Vagina (tissue), 2 donors: ENCODE measurements at regions not wholly inside any gene's neighbourhood (a gene's known extent, or its start where the extent isn't known, plus 50 kb on each side); places are given as distances from the start of the nearest gene placed in this dataset.

ENCODE experiments used
- POLR2A ChIP-seq, 2 donors: fragments of 450-650 bp; IDR thresholded peaks; one replicate each; pipeline ENCODE4 v1.6.1; 2017; ENCODE audit warnings: antibody characterized with exemption in 2 of 2, mild to moderate bottlenecking in 2 of 2, moderate library complexity in 2 of 2
- POLR2AphosphoS5 ChIP-seq, 2 donors: sonication (generic); formaldehyde crosslinking; IDR thresholded peaks; one replicate each; pipeline ENCODE4 v1.9.0; 2017; ENCODE audit warnings: antibody characterized with exemption in 2 of 2, mild to moderate bottlenecking in 2 of 2, low read depth in 1 of 2; ENCODE audit not compliant: insufficient read depth in 1 of 2
- TF ChIP-seq, protein P1 (sequence below), 3 experiments: fragments of 450-650 bp in 2 of 3; fragments of 200-600 bp in 1 of 3; sonication (generic) in 1 of 3; IDR thresholded peaks; one replicate each; pipeline ENCODE4 v1.5.1; 2017 to 2019; ENCODE audit warnings: antibody characterized with exemption in 3 of 3, mild to moderate bottlenecking in 2 of 3, moderate library complexity in 2 of 3

DNA sequence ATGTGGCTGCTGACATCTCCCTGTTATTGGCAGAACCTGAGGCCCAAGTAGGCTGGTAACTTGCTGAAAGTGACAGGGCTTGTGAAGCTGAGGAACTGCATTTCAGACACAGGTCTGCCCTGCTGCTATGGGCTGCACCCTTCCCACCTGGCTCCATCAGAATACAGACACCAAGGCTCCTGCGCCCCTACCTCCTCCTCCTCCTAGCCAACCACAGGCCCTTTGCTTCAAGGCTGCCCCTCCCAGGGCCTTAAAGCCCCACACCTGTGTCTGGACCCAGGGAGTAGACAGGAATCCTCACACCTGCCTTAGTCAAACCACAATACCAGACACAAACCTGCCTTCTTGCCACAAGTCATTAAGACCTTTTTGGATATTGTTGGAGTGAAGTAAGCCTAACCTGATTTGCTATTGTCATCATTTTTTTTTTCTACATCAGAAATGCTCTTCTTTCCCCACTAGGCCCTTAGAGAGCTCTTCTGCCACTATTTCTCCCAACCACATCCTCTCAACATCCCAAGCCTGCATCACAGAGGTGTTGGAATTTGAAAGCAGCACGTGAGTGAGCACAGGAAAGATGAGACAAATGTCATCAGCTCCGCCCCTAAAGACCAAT, 489.7 kb downstream of the EIPR1 start:
- TF ChIP-seq, protein P1, sequence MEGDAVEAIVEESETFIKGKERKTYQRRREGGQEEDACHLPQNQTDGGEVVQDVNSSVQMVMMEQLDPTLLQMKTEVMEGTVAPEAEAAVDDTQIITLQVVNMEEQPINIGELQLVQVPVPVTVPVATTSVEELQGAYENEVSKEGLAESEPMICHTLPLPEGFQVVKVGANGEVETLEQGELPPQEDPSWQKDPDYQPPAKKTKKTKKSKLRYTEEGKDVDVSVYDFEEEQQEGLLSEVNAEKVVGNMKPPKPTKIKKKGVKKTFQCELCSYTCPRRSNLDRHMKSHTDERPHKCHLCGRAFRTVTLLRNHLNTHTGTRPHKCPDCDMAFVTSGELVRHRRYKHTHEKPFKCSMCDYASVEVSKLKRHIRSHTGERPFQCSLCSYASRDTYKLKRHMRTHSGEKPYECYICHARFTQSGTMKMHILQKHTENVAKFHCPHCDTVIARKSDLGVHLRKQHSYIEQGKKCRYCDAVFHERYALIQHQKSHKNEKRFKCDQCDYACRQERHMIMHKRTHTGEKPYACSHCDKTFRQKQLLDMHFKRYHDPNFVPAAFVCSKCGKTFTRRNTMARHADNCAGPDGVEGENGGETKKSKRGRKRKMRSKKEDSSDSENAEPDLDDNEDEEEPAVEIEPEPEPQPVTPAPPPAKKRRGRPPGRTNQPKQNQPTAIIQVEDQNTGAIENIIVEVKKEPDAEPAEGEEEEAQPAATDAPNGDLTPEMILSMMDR (IDR thresholded peaks at IDR 0.05): no peak
- TF ChIP-seq POLR2AphosphoS5 (IDR thresholded peaks at IDR 0.05; ENCODE audit: insufficient read depth in 1 of 2, low read depth in 1 of 2) (no peak), POLR2A (IDR thresholded peaks at IDR 0.05) (no peak)
